ENCODE measurements at regions not wholly inside any gene's neighbourhood (a gene's known extent, or its start where the extent isn't known, plus 50 kb on each side); places are given as distances from the start of the nearest gene placed in this dataset.

DNA sequence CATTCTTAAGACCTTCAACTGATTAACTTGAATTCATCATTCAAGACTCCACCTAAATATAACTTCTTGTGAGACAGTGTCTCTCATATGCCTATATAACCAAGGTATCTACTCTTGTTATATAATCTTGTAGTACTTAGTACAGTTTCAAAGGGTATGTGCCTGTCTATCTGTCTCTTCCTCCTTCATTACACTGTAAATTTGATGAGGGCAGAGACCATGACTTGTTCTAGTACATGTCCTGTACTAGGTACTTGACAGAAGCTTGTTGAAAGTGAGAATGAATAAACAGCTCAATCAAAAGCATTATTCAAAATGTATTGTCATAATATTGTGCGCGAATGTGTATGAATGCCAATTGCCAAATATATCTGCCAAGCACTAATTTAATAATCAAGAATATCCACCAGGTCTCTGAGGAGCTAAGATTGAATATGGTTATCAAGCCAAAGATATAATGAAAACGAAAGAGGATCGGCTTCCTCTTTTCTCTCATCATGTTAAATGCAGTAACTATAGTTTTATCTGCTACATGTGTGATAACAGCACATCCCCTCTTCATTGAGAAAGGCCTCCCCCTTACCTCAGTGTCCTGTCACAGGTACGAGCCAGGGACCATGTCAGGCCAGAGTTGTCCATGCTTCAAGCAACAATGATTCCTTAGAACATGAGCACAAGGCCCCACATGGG is 117.3 kb downstream of the UCHL5 start:
- Histone ChIP-seq H3K4me1 (ENCODE audit: low read length) (peaks cover 13% of the 10 kb centered on the region), H3K27ac (ENCODE audit: low read length) (peak overlapping the region; percentile 26; the same call in 1 of the 2 replicates), H3K36me3 (ENCODE audit: insufficient read depth, low read length) (no peaks in the 10 kb centered on the region), H4K20me1 (ENCODE audit: insufficient read depth, low read depth, low read length) (no peaks in the 10 kb centered on the region), H3K27me3 (ENCODE audit: low read length) (no peaks in the 10 kb centered on the region), H2AFZ (ENCODE audit: low read length) (peak overlapping the region; percentile 82), H3K4me2 (ENCODE audit: low read depth, low read length, poor library complexity, severe bottlenecking) (peak overlapping the region; percentile 42), H3K9me2 (replicated peaks; ENCODE audit: insufficient read depth, low read length) (no peaks in the 10 kb centered on the region), H3K4me3 (ENCODE audit: low read length) (no peak overlapping the region), H3K79me2 (ENCODE audit: low read length) (no peaks in the 10 kb centered on the region), H3K9ac (ENCODE audit: low read length) (no peak overlapping the region), H3K9me3 (ENCODE audit: low read length) (no peaks in the 10 kb centered on the region)
- DNase-seq, result peak; percentile 70

DNA sequence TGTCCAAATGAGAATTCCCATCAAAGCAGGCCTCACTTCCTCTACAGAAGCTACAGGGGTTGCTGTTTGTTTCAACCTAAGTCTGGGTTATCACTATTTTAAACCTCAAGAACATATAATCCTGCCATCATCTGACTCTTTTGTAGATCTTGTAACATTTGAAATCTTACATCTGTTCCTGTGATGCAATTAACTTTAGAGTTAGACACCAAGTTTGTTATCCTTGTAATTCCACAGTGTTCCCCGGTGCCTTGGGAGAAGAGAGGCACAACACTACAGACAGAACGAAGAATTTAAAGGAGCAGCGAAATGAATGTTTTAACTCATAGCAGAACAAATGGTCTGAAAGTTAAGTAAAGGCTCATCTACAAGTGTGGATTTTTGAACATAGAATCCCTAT is 116.1 kb downstream of the UCHL5 start:
- no peaks in the 10 kb centered on the region for H3K36me3 ChIP-seq (ENCODE audit: insufficient read depth, low read length)
- H3K9ac ChIP-seq (ENCODE audit: low read length), result no peak overlapping the region
- no peak overlapping the region for H3K4me2 ChIP-seq (ENCODE audit: low read depth, low read length, poor library complexity, severe bottlenecking)
- H3K9me2 ChIP-seq (replicated peaks; ENCODE audit: insufficient read depth, low read length), result no peaks in the 10 kb centered on the region
- H3K9me3 ChIP-seq (ENCODE audit: low read length), result no peaks in the 10 kb centered on the region
- H4K20me1 ChIP-seq (ENCODE audit: insufficient read depth, low read depth, low read length), result no peaks in the 10 kb centered on the region
- H3K4me3 ChIP-seq (ENCODE audit: low read length), result no peak overlapping the region
- no peaks in the 10 kb centered on the region for H3K79me2 ChIP-seq (ENCODE audit: low read length)
- peaks cover 13% of the 10 kb centered on the region for H3K4me1 ChIP-seq (ENCODE audit: low read length)
- H3K27ac ChIP-seq (ENCODE audit: low read length), result no peak overlapping the region
- H3K27me3 ChIP-seq (ENCODE audit: low read length), result no peaks in the 10 kb centered on the region
- no peak overlapping the region for H2AFZ ChIP-seq (ENCODE audit: low read length)
- no peak for DNase-seq

DNA sequence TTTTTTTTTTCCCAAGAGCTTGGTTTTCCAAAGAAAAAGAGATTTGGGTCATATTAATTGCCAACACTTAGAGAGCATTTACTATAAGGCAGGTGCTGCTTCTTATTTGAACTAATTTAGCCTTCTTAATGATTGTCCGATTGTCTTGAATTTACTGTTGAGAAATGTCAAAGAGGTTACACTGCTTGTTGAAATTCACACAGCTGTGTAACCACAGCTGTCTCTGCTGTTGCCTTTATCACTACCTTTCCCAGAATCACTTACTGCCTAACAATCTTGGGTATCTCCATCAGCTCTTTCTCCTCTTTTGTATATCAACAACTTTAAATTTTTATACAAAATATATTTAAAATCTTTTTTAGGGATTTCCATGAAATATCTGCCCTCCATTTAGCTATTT is 115.6 kb downstream of the UCHL5 start:
- H3K9me2 ChIP-seq (replicated peaks; ENCODE audit: insufficient read depth, low read length), result no peaks in the 10 kb centered on the region
- DNase-seq, result no peak
- no peaks in the 10 kb centered on the region for H3K79me2 ChIP-seq (ENCODE audit: low read length)
- no peaks in the 10 kb centered on the region for H3K36me3 ChIP-seq (ENCODE audit: insufficient read depth, low read length)
- no peak overlapping the region for H3K27ac ChIP-seq (ENCODE audit: low read length)
- H2AFZ ChIP-seq (ENCODE audit: low read length), result no peak overlapping the region
- H3K4me1 ChIP-seq (ENCODE audit: low read length), result peaks cover 13% of the 10 kb centered on the region
- H3K27me3 ChIP-seq (ENCODE audit: low read length), result no peaks in the 10 kb centered on the region
- no peak overlapping the region for H3K4me2 ChIP-seq (ENCODE audit: low read depth, low read length, poor library complexity, severe bottlenecking)
- no peaks in the 10 kb centered on the region for H3K9me3 ChIP-seq (ENCODE audit: low read length)
- no peaks in the 10 kb centered on the region for H4K20me1 ChIP-seq (ENCODE audit: insufficient read depth, low read depth, low read length)
- H3K4me3 ChIP-seq (ENCODE audit: low read length), result no peak overlapping the region
- no peak overlapping the region for H3K9ac ChIP-seq (ENCODE audit: low read length)

DNA sequence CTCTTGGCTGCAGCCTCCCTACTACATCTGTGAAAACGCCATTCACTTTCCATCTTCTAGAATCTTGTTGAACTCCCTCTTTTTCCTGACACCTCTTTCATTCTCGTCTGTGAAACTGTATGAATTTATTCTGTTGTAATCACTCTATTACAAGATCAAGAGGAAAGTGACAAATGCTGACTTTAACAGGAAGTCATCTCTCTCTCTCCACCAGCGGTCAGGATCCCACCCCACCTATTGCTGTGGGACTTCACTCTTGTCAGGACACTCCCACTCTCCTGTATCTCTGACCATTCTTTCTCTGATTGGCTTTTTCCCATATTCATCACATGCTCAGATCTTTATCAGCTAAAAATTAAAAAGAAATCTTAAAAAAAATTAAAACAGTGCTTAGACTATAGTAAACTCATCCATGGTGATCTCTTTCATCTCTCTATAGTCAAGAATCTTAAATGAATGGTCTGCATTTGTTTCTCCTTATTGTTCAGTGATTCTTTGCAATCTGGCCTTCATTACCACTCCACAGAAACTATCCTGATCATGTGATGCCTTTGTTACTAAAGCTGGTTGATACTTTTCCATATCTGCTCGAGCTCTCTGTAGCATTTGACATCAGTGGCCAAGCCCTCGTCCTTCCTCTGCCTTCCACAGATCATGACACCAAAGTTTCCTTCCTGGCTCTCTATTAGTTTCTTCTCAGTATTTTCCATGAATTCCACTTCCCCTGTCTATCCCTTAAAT is 113.6 kb downstream of the UCHL5 start:
- H4K20me1 ChIP-seq (ENCODE audit: insufficient read depth, low read depth, low read length), result no peaks in the 10 kb centered on the region
- H3K27ac ChIP-seq (ENCODE audit: low read length), result no peak overlapping the region
- no peak overlapping the region for H2AFZ ChIP-seq (ENCODE audit: low read length)
- no peaks in the 10 kb centered on the region for H3K9me3 ChIP-seq (ENCODE audit: low read length)
- no peaks in the 10 kb centered on the region for H3K36me3 ChIP-seq (ENCODE audit: insufficient read depth, low read length)
- DNase-seq, result no peak
- H3K27me3 ChIP-seq (ENCODE audit: low read length), result no peaks in the 10 kb centered on the region
- H3K9me2 ChIP-seq (replicated peaks; ENCODE audit: insufficient read depth, low read length), result no peaks in the 10 kb centered on the region
- no peak overlapping the region for H3K4me3 ChIP-seq (ENCODE audit: low read length)
- H3K4me2 ChIP-seq (ENCODE audit: low read depth, low read length, poor library complexity, severe bottlenecking), result no peak overlapping the region
- H3K9ac ChIP-seq (ENCODE audit: low read length), result no peak overlapping the region
- H3K79me2 ChIP-seq (ENCODE audit: low read length), result no peaks in the 10 kb centered on the region
- peaks cover 13% of the 10 kb centered on the region for H3K4me1 ChIP-seq (ENCODE audit: low read length)

DNA sequence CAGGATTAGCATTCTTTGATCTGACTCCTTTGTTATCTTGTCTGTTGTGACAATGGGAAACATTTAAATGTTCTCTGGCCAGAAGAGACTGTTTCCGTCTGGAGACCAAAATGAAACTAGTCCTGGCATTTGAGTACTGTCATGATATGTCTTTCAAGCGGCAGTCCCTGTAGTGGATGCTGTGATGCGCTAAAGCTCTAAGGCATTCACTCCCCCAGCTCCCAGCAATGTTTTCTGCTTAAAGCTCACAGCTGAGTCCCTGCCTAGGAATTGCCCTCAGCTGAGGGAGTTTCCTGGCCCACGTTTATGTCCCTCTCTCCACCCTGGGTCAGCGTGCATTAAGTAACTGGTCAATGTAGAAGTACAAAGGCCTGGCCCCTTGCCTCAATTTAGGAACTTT is 109.4 kb downstream of the UCHL5 start:
- H3K27me3 ChIP-seq (ENCODE audit: low read length), result no peaks in the 10 kb centered on the region
- H3K9me2 ChIP-seq (replicated peaks; ENCODE audit: insufficient read depth, low read length), result no peaks in the 10 kb centered on the region
- H4K20me1 ChIP-seq (ENCODE audit: insufficient read depth, low read depth, low read length), result no peaks in the 10 kb centered on the region
- H3K4me3 ChIP-seq (ENCODE audit: low read length), result no peak overlapping the region
- H3K79me2 ChIP-seq (ENCODE audit: low read length), result no peaks in the 10 kb centered on the region
- H3K36me3 ChIP-seq (ENCODE audit: insufficient read depth, low read length), result no peaks in the 10 kb centered on the region
- H3K9me3 ChIP-seq (ENCODE audit: low read length), result no peaks in the 10 kb centered on the region
- H3K4me2 ChIP-seq (ENCODE audit: low read depth, low read length, poor library complexity, severe bottlenecking), result no peak overlapping the region
- H3K4me1 ChIP-seq (ENCODE audit: low read length), result peaks cover 21% of the 10 kb centered on the region
- DNase-seq, result no peak
- H3K9ac ChIP-seq (ENCODE audit: low read length), result no peak overlapping the region
- no peak overlapping the region for H3K27ac ChIP-seq (ENCODE audit: low read length)
- H2AFZ ChIP-seq (ENCODE audit: low read length), result no peak overlapping the region

DNA sequence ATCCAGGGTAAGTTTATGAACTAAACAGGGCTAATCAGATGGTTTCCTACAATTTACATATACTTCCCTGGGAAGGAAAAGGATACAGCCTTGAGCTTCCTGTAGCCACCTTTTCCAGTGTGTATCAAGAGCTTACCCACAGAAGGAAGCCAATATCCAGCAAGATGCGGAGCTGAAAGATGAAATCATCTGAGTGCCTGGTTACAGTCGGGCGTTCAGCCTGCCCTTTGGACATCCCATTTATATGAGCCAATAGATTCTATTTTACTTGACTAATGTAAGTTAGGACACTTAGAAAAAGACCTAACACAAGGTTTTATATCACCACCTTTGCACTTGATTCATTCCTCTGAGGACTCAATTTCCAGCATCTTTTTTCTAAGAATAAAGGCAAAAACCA is 108.2 kb downstream of the UCHL5 start:
- H3K4me2 ChIP-seq (ENCODE audit: low read depth, low read length, poor library complexity, severe bottlenecking), result no peak overlapping the region
- peaks cover 21% of the 10 kb centered on the region for H3K4me1 ChIP-seq (ENCODE audit: low read length)
- no peaks in the 10 kb centered on the region for H3K79me2 ChIP-seq (ENCODE audit: low read length)
- H3K9ac ChIP-seq (ENCODE audit: low read length), result no peak overlapping the region
- H4K20me1 ChIP-seq (ENCODE audit: insufficient read depth, low read depth, low read length), result no peaks in the 10 kb centered on the region
- H3K27ac ChIP-seq (ENCODE audit: low read length), result no peak overlapping the region
- H3K9me2 ChIP-seq (replicated peaks; ENCODE audit: insufficient read depth, low read length), result no peaks in the 10 kb centered on the region
- no peak overlapping the region for H2AFZ ChIP-seq (ENCODE audit: low read length)
- DNase-seq, result no peak
- no peaks in the 10 kb centered on the region for H3K36me3 ChIP-seq (ENCODE audit: insufficient read depth, low read length)
- H3K9me3 ChIP-seq (ENCODE audit: low read length), result no peaks in the 10 kb centered on the region
- H3K27me3 ChIP-seq (ENCODE audit: low read length), result no peaks in the 10 kb centered on the region
- H3K4me3 ChIP-seq (ENCODE audit: low read length), result no peak overlapping the region

DNA sequence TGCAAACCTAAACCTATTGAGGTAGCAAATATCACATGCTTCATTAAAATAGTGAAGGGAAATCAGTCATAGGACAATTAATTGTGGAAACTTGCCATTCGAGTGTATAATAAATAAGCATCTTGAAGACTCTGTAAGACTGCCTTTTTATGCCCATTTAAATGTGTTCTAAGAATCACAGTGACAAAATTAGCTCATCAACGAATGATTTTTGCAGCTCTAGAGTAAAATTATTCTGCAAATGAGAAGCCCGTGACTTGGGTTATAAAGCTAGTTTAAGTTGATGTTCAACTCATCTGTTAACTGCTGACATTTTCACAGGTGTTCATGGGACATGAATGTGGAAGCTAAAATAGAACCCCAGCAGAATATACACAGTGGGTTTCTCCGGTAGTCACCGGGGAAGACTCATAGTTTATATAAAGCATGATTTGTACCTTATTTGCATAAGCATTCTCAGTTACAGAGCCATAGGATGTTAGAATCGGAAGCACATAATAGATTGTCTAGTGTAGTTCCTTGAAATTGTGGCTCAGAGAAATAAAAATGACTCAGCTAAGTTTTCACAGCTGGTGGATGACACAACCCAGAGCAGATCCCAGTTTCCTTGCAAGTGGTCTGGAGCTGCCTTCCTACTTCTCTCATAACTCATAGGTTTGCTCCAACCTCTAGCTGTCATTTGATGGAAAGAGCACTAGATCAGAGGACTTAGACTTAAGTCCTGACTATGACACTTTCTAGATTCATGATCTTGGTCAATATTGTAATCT is 107.3 kb downstream of the UCHL5 start:
- Histone ChIP-seq H3K36me3 (ENCODE audit: insufficient read depth, low read length) (no peaks in the 10 kb centered on the region), H3K4me3 (ENCODE audit: low read length) (peak overlapping the region; percentile 2; the same call in 1 of the 2 replicates), H3K9ac (ENCODE audit: low read length) (no peak overlapping the region), H3K4me1 (ENCODE audit: low read length) (peaks cover 21% of the 10 kb centered on the region), H3K27me3 (ENCODE audit: low read length) (no peaks in the 10 kb centered on the region), H3K9me3 (ENCODE audit: low read length) (no peaks in the 10 kb centered on the region), H3K27ac (ENCODE audit: low read length) (peak overlapping the region; percentile 5), H2AFZ (ENCODE audit: low read length) (no peak overlapping the region), H3K9me2 (replicated peaks; ENCODE audit: insufficient read depth, low read length) (no peaks in the 10 kb centered on the region), H3K79me2 (ENCODE audit: low read length) (no peaks in the 10 kb centered on the region), H3K4me2 (ENCODE audit: low read depth, low read length, poor library complexity, severe bottlenecking) (peak overlapping the region; percentile 37), H4K20me1 (ENCODE audit: insufficient read depth, low read depth, low read length) (no peaks in the 10 kb centered on the region)
- DNase-seq, result peak; percentile 74

DNA sequence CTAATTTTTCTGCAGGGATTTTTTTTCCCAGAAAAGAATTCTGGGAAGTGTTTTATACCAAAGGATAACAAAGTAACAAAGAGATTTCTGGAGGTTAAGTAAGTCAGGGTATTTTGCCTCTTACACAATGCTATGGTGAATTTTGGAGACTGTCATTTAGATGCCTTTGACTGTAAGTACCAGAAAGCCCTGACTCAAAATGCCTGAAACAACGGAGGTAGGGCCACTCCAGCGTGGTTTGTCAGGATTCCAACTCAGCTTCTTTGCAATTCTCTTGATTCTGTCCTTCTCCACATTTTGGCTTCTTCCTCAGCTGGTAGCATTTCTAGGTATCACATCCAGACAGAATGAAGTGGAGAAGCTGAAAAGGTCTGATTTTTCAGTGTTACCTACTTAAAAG is 106.5 kb downstream of the UCHL5 start:
- Histone ChIP-seq H3K9me3 (ENCODE audit: low read length) (no peaks in the 10 kb centered on the region), H3K27me3 (ENCODE audit: low read length) (no peaks in the 10 kb centered on the region), H4K20me1 (ENCODE audit: insufficient read depth, low read depth, low read length) (no peaks in the 10 kb centered on the region), H3K4me2 (ENCODE audit: low read depth, low read length, poor library complexity, severe bottlenecking) (peak overlapping the region; percentile 37), H3K36me3 (ENCODE audit: insufficient read depth, low read length) (no peaks in the 10 kb centered on the region), H2AFZ (ENCODE audit: low read length) (no peak overlapping the region), H3K4me3 (ENCODE audit: low read length) (no peak overlapping the region), H3K4me1 (ENCODE audit: low read length) (peaks cover 21% of the 10 kb centered on the region), H3K27ac (ENCODE audit: low read length) (no peak overlapping the region), H3K9me2 (replicated peaks; ENCODE audit: insufficient read depth, low read length) (no peaks in the 10 kb centered on the region), H3K9ac (ENCODE audit: low read length) (no peak overlapping the region), H3K79me2 (ENCODE audit: low read length) (no peaks in the 10 kb centered on the region)
- DNase-seq, result no peak
